ENCODE measurements at regions not wholly inside any gene's neighbourhood (a gene's known extent, or its start where the extent isn't known, plus 50 kb on each side); places are given as distances from the start of the nearest gene placed in this dataset.

DNA sequence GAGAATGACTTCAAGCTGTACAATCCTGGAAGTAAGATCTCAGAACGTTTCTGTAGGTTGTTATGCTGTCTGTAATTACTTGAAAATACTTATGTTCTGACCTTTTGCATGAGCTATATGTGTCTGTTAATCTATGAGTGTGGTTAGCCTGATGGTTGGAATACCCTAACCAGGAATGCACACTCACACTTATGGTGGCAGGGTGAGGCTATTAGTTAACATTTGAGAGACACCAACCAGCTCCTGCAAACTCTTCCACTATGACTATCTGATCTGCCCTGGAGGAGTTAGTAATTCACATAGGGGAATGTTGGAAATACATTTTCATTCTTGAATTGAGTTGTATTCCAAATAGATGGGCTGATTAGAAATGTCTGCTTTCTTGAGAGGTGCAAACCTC lies 450.3 kb downstream of the INHBA start (continued):
- no peak for TF ChIP-seq CTCF (IDR thresholded peaks at IDR 0.05)

GRCh38 chr7:41247143-41247865 lies 455.6 kb downstream of the INHBA start:
- CTCF ChIA-PET, result no interaction called here

More at GRCh38 chr7:41247143-41247865, 455.6 kb downstream of the INHBA start:
- Histone ChIP-seq H3K79me2 (ENCODE audit: insufficient read depth) (no peaks in the 10 kb centered on the region), H3K9ac (no peak overlapping the region), H4K20me1 (ENCODE audit: insufficient read depth) (no peaks in the 10 kb centered on the region), H3F3A (replicated peaks; ENCODE audit: insufficient read depth) (peaks cover 8% of the 10 kb centered on the region), H3K9me2 (no peaks in the 10 kb centered on the region), H3K9me3 (no peaks in the 10 kb centered on the region), H3K4me3 (ENCODE audit: low read depth in 2 of 2, low read length in 1 of 2) (no peak overlapping the region), H3K4me2 (no peak overlapping the region), H3K27ac (ENCODE audit: low read depth in 2 of 2, low read length in 1 of 2) (no peak overlapping the region), H3K4me1 (ENCODE audit: control insufficient read depth in 1 of 2, insufficient read depth in 2 of 2, low read depth in 1 of 2, low read length in 1 of 2) (no peaks in the 10 kb centered on the region), H2AFZ (ENCODE audit: low read depth) (no peak overlapping the region), H3K27me3 (ENCODE audit: insufficient read depth) (no peaks in the 10 kb centered on the region), H3K36me3 (replicated peaks in 1 of 2; ENCODE audit: control insufficient read depth in 1 of 2, insufficient read depth in 2 of 2, low read length in 1 of 2) (no peaks in the 10 kb centered on the region)
- 79% methylated on average over 5 of the region's 5 CpGs for WGBS (ENCODE audit: low lambda C conversion rate)
- TF ChIP-seq FOSL2 (IDR thresholded peaks at IDR 0.05; ENCODE audit: borderline replicate concordance, low read depth) (peak; percentile 76), SIN3A (IDR thresholded peaks at IDR 0.05; ENCODE audit: borderline replicate concordance, low read depth, low read length) (no peak), REST (IDR thresholded peaks at IDR 0.05; ENCODE audit: low read depth, low read length) (no peak), RXRA (IDR thresholded peaks at IDR 0.05; ENCODE audit: borderline replicate concordance, low read depth) (peak; percentile 39; the same call in 1 of the 2 replicates), EP300 (IDR thresholded peaks at IDR 0.05; ENCODE audit: borderline replicate concordance in 1 of 2, low read depth in 1 of 2, low read length in 1 of 2) (no peak), JUND (IDR thresholded peaks at IDR 0.05) (peak; percentile 68), TCF12 (IDR thresholded peaks at IDR 0.05) (peak; percentile 52)
- TF ChIP-seq, protein P1, sequence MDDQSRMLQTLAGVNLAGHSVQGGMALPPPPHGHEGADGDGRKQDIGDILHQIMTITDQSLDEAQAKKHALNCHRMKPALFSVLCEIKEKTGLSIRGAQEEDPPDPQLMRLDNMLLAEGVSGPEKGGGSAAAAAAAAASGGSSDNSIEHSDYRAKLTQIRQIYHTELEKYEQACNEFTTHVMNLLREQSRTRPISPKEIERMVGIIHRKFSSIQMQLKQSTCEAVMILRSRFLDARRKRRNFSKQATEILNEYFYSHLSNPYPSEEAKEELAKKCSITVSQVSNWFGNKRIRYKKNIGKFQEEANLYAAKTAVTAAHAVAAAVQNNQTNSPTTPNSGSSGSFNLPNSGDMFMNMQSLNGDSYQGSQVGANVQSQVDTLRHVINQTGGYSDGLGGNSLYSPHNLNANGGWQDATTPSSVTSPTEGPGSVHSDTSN (IDR thresholded peaks at IDR 0.05), result peak; percentile 64
- no peak for DNase-seq
- POLR2A ChIA-PET, result no interaction called here

All from SK-N-SH (cell line).